ENCODE measurements at regions not wholly inside any gene's neighbourhood (a gene's known extent, or its start where the extent isn't known, plus 50 kb on each side); places are given as distances from the start of the nearest gene placed in this dataset.
"Not testable (repeated sequence)": the region's sequence is repeated elsewhere in the genome, so short reads cannot be mapped to it uniquely, and the experiment has no call there.

DNA sequence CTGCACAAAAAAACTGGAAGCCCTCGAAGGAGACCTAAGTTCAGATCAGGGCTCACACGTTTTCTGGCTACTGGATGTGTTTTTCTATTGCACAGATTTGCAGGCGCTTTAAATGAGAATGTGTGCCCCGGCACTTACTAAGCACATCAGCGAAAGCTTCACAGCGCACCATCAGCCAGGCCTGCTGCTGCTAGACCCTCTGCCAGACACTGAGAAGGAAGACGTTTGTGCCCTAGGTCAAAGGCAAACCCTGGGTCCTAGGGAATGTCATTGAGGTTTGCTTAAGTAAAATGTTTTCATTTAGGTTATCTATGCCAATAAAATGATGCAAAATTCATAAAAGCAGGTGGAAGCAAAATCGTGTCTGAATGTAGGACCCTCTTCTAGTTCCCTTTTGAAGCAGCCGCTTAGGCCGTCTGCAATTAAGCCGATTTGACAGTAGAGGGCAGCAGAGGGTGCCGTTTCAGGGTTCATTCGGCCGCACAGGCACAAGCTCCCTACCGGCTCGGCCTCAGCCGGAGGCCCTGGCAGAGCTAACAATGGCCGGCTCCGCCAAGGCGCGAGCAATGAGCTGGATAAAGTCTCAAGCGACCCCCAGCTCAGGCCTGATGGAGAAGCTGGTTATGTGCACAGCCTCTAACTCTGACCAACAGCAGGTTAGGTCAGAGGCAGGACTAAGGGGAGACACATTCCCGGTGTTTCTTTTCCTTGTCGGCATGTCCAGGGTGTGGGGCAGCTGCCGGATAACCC is 107.2 kb upstream of the FOXA2 start:
- peak; percentile 40 to 86 for DNase-seq

DNA sequence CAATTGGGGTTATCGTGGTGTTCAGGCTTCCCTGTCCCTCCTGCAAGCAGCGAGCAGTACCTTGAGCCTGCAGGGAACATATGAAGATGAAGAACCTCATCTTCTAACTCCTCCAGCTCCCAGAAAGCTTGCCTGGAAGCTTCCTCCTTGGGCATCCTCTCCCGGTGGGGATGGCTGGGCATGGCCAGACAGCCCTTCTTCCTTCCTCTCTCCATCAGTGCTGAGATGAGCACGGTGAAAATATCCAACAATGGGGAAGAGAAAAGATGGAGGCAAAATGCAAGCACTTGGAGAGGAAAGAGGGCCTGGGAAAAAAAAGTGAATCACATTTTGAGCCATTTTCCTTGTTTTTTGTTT is 107.7 kb upstream of the FOXA2 start:
- DNase-seq, result no peak

DNA sequence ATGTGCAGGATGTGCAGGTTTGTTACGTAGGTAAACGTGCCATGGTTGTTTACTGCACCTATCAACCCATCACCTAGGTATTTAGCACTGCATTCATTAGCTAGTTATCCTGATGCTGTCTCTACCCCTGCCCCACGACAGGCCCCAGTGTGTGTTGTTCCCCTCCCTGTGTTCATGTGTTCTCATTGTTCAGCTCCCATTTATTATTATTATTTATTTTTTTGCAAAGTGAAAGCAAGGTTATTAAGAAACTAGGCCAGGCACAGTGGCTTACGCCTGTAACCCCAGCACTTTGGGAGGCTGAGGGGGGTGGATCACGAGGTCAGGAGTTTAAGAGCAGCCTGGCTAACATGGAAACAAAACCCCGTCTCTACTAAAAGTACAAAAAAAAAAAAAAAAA is 108.2 kb upstream of the FOXA2 start:
- DNase-seq, result not testable (repeated sequence)

DNA sequence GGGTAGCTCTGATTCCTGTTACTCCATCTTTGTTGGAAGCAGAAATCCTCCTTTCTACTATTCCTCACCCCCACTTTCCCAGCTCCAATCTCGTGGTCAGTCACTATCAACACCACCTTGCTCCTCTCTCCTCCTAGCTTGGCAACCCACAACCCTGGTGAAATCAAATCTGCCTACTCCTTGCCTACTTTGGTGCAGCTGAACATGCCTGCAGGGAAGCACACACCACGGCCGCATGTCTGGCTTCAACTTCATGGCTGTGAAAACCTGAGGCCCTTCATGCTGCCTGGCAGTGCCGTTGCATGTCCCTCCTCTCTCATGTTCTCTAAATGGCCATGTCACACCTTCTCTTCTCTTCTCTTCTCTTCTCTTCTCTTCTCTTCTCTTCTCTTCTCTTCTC is 112.4 kb upstream of the FOXA2 start:
- no peak for DNase-seq

DNA sequence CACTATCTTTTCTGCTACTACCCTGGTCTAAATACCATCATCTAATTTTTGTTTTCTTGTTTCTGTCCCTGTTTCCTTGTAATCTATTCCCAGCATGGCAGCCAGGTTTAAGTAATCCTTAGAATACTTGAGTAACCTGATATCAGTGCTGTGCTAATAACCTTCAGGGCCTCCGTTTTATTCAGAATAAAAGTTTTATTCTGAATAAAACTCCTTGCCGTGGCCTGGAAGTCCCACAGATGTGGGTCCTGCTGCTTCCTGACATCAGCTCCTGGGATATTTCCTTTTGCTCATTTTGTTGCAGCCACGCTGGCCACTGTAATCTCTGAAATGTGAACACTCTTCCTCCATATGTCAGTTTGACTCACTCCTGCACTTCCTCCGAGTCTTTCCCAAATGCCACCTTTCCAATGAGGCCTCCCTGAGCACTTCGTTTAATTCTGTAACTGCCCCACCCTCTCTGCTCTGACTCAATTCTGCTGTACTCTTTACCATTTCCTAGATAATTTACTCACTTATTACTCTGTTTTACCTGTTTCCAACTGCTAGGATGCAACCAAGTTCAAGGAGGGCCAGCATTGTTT is 114.0 kb upstream of the FOXA2 start:
- no peak for DNase-seq

DNA sequence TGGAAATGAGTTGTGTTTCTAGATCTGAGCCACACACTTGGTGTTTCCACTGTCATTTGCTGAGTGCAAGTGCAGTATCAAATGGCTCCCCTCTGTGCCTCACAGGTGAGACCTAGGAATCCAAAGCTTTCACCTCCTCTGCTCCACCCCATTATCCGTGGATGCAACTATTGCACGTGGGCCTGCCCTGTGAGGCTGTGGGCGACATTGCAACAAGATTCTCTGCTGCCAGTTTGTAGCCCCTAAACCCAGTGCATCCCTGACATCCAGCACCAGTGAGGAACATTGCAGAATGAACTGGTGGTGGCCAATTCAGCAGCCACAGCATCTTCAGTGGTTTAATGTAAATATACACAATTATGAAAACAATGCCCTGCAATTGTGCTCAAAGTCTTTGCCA is 115.0 kb upstream of the FOXA2 start:
- DNase-seq, result no peak

DNA sequence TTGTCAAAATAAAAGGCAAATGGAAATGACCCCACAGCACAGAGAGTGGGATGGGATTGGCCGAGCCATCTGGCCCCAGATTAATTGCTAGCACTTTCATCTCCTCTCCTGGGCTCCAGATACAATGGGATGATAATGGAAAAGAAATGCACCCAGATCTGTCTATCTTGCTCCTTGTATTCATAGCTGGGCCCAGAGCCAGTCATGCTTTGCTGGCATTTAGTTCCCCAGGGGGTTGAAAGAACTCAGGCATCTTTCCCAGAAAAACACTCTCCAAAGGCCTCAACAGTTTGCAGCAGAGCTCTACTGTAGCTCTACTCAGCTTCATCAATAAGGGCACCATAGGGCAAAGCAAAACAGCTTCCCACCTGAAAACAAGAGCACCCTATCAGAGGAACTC is 116.0 kb upstream of the FOXA2 start:
- no peak for DNase-seq

DNA sequence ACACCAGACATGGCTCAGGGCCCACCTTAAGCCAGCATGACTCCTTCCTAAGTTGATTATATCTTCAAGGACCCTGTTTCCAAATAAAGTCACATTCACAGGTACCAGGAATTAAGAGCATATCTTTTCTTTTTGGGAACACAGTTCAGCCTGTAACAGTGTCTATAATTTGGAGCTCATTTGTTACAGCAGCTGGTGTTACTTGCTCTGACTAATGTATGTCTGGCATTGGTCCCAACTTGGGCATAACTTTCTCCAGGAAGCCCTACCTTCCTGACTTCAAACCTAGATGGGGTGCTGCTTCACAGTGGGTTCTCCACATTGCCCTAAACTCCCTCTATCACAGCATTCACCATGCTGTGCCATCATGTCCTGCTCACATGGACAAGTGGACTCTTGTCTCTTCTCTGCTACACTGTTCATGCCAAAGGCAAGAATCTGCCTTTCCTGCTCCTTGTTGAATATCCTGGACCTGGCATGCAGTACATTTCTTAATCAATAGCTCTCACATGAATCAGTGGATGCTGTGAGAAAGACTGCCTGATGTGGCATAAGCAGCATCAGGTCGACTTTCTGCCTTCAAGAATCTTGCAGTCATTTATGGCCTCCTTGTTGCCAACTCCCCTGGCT is 117.4 kb upstream of the FOXA2 start:
- no peak for DNase-seq

DNA sequence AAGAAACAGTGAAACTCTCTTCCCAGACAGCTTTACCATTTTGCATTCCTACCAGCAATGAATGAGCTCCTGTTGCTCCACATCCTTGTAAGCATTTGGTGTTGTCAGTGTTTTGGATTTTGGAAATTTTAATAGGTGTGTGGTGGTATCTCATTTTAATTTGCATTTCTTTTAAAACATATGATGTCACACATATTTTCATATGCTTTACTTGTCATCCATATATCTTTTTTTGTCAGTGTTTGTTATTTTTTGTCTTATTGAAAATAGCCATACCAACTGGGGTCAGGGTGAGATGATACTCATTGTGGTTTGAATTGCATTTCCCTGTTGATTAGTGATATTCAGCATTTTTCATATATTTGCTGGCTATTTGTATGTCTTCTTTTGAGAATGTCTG is 119.5 kb upstream of the FOXA2 start:
- DNase-seq, result no peak

DNA sequence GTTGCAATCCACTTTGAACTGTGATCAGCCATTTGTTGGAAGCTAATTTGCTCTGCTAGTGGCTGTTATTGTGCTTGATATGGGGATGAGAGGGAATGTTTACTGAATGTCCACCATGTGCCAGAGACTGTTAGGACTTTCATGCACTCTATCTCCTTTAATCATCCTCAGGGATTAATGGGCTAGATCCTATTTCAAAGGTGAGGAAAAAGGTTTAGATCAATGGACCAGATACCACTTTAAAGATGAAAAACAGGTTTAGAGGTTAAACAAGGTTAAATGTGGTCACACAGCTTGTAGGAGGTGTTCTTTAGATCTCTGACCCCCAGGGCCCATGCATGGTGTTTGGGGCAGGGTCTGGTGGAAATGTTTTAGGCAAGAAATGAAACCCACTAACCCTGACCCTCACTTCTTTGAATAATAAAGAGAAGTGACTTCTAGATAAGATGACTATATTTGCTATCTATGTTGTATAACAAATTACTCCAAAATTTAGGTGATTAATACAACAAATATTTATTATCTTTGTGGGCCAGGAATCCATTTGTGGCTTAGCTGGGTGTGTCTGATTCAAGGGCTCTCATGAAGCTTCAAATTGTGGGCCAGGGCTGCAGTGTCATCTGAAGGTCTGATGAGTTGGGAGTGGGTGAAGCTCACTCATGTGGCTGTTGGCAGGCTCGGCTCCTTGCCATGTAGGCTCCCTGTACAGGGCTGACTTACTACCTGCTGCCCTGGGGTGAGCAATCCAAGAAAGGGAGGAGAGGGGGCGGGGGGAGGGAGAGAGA is 127.8 kb upstream of the FOXA2 start:
- DNase-seq, result no peak

DNA sequence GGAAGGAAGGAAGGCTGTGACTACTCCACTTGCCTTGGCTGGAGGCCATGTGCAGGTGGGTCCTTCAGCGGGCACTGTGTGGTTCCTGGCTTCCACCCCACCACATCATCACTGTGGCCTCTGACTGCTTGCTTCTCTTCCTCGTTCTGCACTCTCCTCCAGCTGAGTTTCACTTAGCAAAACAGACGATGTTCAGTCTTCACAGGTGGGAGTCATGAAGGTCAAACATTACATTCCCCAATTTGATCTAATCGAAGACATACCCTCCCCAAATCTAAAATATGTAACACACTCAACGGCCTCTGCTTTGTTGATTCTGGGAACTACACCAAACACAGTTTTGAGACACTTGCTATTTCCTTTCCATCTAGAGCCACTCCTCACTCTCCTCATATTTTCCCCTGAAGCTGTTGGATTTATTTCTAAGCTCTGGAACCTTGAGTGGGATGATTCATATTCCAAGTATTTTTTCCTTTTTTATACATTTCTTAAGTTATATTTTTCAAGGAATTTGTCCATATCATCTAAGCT is 132.5 kb upstream of the FOXA2 start:
- DNase-seq, result no peak

DNA sequence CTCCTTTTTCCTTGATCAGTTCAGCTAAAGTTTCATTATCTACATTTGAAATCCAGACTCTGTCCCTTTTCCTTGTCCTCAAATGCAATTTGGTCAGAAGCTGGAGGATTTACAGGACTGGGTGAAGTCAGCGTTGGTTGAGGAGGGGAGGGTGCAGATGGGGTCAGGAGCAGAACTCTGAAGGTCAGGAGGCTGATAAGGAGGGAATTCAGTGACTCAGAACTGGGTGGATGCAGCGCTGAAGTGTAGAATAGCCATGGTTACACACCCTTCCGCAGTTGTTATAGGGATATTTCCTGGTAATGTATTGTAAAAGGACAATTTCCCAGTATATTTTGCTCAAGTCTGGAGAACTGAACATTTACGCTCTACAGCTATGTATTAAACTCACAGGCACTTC is 133.1 kb upstream of the FOXA2 start:
- DNase-seq, result no peak

DNA sequence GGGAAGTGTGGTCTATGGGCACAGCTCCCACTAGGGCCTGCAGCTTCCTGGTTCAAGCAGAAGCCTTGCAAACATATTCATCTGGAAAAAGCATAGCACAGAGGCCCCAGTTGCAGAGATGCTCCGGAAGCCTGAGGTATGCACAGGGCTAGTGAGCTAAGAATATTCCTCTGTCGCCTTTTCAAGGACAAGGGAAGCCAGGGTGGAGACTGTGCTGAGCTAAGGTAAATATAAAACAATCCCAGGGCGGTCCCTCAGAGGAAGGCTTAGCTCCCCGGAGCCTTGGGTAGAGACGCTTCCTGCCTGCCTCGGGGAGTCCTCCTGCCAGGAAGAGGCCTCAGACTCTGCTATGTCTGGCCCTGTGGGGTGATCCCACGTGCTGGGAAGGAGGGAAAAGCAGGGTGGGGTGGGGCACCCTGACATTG is 134.8 kb upstream of the FOXA2 start:
- DNase-seq, result no peak

DNA sequence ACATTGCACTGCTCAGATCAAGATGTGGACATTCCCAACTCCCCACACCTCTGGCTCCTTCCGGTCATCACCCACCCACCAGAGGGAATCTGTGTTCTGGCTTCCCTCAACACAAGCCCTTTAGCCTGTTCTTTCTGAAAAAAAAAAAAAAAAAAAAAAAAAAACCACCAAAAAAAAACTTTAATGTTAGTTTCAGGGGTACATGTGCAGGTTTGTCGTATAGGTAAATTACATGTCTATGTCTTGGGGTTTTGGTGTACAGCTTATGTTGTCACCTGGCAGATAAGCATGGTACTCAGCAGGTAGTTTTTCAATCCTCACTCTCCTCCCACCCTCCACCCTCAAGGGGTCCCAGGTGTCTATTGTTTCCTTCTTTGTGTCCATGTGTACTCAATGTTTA is 135.8 kb upstream of the FOXA2 start:
- no peak for DNase-seq

DNA sequence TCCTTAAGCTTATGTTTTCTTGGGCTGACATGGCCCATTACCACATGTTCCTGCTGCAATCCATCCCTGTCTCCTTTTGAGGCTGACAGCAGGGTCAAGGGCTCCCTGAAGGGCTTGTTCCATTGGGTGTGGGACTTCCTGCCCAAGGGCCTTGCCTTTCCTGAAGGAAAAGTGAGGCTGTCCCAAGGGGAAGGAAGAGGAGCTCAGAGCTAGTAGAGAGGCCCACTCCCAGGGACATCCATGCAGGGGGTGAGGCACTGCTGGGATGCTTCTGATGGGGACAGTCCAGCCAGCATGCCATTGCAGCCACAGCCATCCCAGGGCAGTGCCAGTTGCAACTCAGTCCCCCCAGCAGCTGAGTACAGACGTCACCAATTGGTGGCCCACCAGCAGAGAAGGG is 138.4 kb upstream of the FOXA2 start:
- DNase-seq, result no peak

DNA sequence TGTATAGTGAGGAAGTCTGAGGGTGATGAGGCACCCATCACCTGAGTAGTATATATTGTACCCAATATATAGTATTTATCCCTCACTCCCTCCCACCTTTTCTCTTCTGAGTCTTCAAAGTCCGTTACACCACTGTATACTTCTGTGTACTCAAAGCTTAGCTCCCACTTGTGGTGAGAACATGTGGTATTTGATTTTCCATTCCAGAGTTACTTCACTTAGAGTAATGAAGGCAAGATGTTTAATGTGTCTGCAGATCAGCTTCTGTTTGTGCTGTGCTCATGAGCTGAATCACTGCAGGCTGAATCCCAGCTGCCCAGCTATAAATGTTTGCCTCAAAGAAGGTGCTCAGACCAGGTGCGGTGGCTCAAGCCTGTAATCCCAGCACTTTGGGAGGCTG is 139.3 kb upstream of the FOXA2 start:
- DNase-seq, result no peak

DNA sequence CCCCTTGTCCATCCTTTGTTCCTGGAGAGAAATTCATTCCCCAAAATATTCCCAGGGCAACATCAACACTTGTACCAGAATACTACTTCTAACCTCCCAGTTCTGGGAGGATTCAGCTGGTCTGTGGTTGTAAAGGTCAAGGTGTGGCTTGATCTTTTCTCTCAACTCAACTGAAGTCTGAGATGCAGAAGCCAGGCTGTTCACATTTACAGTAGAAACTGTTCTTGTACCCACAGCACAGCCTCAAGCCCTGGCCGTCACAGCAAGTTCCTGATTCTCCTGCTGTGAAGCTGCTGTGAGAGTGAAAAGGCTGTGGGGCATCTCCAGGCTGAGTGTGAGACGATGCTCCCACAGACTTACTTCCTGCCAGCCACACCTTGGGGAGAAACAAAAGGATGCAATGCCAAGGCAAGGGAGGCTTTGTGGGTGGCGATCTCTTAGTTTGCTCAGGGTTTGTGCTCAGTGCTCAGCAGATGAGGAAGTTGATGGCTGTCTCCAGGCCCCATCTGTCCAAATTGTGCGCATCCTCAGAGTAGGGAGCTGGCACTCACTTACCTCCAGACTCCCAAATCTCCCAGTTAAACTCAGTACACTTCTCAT is 143.9 kb upstream of the FOXA2 start:
- no peak for DNase-seq

DNA sequence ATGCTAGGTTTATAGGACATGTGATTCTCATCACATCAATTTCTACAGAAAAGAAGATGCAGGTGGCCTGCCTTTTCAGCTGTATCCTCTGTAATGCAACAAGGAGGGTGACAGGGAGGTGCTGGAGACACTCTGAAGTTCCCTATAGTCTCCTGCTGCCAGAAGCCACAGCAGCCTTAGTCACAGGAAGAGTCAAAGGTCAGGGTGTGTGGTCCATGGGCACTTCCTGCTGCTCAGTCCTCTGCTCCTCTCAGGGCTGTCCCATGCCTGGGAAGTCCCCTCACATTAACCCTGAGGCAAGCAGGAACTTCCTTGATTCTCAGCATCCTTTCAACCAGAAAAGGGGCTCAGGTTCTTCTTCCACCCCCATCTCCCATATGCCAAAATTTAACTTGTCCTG is 144.8 kb upstream of the FOXA2 start:
- peak; percentile 60 to 79 for DNase-seq

DNA sequence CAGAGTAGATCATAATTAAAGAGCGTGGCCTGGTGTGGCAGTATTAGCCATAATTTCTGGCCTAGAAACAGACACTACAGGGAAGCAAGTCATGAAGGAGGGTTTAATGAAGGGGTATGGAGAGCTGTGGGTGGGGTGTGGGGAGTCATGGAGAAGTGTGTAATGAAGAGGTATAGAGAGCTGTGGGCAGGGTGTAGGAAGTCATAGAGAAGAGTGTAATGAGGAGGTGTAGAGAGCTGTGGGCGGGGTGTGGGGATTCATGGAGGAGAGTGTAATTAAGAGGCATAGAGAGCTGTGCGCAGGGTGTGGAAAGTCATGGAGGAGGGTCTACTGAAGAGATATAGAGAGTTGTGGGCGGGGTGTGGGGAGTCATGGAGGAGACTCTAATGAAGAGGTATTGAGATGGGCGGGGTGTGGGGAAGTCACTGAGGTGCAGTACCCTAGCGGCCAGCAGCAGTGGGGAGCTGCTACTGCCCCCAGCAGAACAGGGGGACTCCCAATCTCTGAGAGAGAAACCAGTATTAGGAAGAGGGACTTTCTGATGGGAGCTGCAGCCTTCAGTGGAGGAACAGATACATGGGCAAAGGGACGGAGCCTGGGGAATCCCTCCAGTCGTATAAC is 145.4 kb upstream of the FOXA2 start:
- DNase-seq, result no peak

DNA sequence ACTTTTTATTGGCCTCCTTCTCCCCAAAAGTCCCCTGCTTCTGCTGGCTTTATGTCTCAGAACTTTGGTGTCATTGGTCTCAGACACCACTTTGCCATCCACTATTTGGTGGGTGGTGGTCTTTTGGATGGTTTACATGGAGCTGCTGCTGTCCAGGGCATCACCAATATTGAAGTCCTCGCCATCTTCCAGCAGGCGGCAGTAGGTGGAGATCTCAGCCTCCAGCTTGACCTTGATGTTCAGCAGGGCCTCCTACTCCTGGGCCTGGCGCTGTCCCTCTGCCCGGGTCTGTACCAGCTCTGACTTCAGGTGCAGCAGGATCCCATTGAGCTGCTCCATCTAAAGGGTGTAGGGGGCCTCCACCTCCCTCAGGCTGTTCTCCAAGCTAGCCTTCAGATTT is 148.4 kb upstream of the FOXA2 start:
- DNase-seq, result no peak

DNA sequence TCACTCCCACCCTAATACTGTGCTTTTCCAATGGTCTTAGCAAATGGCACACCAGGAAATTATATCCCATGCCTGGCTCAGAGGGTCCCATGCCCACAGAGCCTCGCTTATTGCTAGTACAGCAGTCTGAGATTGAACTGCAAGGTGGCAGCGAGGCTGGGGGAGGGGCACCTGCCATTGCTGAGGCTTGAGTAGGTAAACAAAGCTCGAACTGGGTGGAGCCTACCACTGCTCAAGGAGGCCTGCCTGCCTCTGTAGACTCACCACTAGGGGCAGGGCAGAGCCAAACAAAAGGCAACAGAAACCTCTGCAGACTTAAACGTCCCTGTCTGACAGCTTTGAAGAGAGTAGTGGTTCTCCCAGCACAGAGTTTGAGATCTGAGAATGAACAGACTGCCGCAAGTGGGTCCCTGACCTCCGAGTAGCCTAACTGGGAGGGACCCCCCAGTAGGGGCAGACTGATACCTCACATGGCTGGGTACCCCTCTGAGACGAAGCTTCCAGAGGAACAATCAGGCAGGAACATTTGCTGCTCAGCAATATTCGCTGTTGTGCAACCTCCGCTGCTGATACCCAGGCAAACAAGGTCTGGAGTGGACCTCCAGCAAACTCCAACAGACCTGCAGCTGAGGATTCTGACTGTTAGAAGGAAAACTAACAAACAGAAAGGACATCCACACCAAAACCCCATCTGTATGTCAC is 150.7 kb upstream of the FOXA2 start:
- DNase-seq, result peak; percentile 1 to 10

DNA sequence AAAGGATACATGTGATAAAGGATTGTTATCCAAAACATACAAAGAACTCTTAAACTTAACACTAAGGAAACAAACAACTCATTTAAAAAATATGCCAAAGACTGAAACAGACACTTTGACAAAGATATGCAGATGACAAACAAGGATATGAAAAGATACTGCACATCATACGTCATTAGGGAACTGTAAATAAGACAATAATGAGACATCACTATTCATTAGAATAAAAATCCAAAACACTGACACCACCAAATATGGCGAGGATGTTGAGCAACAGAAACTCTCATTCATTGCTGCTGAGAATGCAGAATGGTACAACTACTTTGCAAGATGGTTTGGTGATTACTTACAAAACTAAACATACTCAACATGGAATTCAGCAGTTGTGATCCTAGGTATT is 156.5 kb upstream of the FOXA2 start:
- no peak for DNase-seq
